Esophagus mucosa (tissue), 1 donor: ENCODE measurements at regions not wholly inside any gene's neighbourhood (a gene's known extent, or its start where the extent isn't known, plus 50 kb on each side); places are given as distances from the start of the nearest gene placed in this dataset.
"Not testable (repeated sequence)": the region's sequence is repeated elsewhere in the genome, so short reads cannot be mapped to it uniquely, and the experiment has no call there.

Source experiments
- ATAC-seq: fragments of 200-7000 bp; cut with Tn5 transposase; one replicate; pipeline ENCODE4 v1.9.1; 2020
- donor health status: DM: yes; HTN: yes; CAD: no.

DNA sequence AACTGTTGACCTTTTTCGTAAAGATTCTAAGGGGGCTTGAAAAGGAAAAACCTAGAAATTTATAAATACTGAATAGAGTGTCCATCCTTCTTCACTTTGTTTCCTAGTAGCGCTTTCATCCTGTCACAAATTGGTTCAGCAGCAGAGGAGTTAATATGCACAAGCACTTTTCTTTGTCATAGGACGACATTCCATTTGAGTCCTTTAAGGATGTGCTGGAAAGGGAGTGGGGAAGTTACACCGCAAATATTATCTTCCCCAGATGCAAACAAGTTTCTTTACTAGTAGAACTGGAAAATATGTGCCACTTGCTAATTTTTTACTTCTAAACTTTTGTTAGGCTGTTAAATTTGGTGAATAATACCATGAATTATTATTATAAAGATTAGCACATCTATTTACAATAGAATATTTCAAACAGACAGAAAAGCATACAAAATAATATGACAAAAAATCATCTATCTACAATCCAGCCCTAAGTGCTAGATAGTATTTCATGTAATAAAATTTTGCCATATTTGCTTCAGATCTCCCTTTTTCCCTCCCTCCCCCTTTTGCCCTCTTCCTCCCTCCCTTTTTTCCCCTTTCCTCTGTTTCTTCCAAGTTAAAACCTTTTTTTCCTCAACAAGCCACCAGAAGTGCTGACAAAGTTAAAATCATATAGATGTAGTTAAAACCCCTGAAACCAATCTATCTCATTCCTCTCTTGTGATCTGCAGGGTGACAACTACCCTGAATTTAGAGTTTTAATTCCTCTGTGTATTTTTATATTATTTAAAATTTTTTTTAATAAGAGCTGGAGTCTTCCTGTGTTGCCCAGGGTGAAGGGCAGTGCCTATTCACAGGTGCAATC lies 50.5 kb upstream of the MAP4K3 start:
- no peak for ATAC-seq

GRCh38 chr2:39488450-39488849 lies 51.4 kb upstream of the MAP4K3 start:
- ATAC-seq = no peak

GRCh38 chr2:39490586-39490985 lies 53.5 kb upstream of the MAP4K3 start:
- ATAC-seq = no peak

GRCh38 chr2:39491653-39492052 lies 54.6 kb upstream of the MAP4K3 start:
- ATAC-seq = no peak

- ATAC-seq = peak; percentile 92
Measured at GRCh38 chr2:39492095-39492590, 55.1 kb upstream of the MAP4K3 start.

DNA sequence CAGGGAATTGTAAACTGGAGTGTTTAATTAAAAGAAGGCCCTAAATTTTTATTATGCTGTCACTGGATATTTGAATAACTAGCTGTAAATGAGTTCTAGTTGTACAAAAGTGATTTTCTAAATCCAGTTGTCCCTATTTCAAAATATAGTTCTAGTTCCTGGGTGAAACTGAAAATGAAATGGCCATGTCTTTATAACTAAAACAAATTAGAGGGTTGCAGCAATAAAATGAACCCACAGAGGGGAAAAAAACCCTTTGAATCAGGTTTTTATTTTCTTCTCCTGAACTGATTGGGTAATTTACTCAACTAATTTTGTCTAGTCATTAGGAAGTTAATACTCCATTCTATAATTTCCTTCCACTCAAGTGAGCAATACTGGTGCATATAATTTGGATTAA lies 55.6 kb upstream of the MAP4K3 start:
- ATAC-seq = no peak

DNA sequence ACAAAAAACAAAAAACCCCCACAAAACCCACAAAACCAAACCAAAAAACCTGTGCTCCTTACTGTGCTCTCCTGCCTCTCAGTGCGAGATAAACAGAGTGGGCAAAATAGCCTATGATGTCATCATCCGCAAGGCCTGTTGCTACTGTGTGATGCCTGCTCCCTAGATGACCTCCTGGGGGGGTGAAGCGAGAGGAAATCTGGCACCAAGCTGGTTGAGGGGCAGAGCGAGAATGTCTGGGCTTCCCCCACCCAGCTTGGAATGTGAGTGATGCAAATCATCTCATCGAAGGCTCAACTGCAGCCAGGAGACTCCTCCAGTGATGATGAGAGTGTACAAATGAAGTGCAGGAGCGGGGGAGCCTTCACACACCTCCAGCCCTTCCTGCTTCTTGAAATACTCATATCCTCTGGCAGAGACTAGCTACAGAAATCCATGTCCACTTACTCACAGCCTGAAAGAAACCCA lies 57.7 kb upstream of the MAP4K3 start:
- ATAC-seq = peak; percentile 27

DNA sequence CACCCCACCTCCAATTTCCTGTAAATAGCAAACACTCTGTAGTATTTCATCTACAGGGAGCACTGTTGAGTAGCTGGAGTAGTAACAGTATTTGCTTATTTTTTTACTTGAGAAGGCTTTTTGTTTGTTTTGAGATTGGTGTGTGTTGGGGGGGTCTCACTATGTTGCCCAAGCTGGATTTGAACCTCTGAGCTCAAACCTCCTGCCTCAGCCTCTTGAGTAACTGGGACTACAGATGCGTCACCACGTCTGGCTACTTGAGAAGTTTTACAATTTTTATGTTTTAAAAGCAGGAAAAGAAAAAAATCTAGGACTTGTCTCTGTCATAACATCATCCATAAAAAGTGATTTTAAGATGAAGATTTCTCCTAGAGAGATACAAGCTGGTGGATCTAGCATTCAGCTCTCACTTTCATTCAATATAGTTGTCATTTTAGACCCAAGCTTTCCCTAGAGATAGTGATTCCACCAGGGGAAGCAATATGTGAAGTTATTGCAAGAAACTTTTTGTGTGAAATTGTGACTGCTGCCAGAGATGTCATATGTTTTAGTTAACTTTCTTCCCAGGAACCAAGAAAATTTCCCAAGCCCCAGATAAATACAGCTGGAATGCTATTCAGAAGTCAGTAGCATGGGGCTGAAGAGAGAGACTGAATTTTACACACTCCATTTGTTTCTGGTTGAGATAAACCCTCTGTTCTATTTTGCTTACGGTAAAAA lies 60.2 kb upstream of the MAP4K3 start:
- no peak for ATAC-seq

DNA sequence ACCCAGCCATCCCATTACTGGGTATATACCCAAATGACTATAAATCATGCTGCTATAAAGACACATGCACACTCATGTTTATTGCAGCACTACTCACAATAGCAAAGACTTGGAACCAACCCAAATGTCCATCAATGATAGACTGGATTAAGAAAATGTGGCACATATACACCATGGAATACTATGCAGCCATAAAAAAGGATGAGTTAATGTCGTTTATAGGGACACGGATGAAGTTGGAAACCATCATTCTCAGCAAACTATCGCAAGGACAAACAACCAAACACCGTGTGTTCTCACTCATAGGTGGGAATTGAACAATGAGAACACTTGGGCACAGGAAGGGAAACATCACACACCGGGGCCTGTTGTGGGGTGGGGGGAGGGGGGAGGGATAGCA lies 61.1 kb upstream of the MAP4K3 start:
- not testable (repeated sequence) for ATAC-seq

DNA sequence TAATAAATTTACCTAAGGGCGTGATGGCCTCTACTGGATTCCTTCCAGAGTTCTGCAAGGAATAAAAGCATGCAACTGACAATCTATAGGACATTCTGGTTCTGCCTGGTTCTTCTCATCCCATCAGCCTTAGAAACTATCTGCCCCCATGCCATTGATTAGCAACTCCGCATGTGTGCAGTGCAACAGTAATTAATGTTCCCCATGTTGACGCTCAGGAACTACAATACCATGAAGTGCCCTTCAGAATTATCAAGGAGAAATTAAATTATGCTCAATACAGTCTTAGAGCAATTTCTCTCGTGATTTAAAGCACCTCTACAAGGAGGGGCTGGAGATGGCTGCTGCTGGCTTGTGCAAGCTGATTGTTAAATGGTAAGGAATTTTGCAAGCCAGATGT lies 61.7 kb upstream of the MAP4K3 start:
- ATAC-seq = no peak

DNA sequence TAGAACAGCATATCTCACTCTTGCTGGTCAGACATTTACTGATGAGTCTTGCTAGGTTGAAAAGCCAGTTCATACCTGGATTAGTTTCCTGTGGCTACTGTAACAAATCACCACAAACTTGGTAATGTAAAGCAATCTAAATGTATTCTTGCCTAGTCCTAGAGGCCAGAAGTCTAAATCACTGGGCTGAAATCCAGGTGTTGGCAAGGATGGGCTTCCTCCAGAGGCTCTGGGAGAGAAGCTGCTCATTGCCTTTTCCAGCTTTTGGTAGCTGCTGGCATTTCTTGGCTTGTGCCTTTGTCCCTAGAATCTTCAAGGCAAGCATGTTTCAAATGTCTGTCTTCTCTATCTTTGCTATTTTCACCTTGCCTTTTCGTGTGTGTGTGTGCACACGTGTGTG lies 62.3 kb upstream of the MAP4K3 start:
- no peak for ATAC-seq

GRCh38 chr2:39501412-39501811 lies 64.3 kb upstream of the MAP4K3 start:
- no peak for ATAC-seq

DNA sequence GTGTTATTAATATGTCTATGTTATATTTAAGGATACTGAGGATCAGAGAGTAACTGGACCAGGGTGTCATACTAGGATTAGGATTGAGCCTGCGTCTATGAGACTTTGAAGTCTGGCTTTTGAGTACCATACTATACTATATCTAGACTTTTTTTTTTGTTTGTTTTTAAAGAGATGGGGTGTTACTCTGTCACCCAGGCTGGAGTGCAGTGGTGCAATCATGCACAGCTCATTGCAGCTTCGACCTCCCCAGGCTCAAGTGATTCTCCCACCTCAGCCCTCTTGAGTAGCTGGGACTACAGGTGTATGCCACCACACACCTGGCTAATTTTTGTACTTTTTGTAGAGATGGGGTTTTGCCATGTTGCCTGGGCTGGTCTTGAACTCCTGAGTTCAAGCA lies 66.2 kb upstream of the MAP4K3 start:
- no peak for ATAC-seq

GRCh38 chr2:39504790-39505335 lies 67.8 kb upstream of the MAP4K3 start:
- no peak for ATAC-seq

DNA sequence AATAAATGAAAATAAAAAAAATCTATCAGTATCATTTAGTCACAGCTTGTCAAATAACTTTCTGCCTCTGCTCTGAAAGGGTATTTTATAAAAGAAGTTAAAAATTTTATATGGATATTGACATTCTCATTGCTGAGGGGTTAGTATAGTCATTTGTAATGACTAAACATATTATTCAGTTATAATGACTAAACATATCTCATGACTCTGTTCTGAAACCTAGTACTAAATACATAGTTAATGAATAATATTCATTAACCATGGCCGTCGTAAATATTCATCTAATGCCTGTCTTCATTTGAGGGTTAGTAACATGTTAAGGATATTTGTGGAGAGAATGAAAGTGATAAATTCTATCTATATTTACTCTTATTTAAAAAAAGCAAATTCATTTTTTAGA lies 69.1 kb upstream of the MAP4K3 start:
- no peak for ATAC-seq

- ATAC-seq = no peak
Measured at GRCh38 chr2:39508198-39508597, 71.1 kb upstream of the MAP4K3 start.

DNA sequence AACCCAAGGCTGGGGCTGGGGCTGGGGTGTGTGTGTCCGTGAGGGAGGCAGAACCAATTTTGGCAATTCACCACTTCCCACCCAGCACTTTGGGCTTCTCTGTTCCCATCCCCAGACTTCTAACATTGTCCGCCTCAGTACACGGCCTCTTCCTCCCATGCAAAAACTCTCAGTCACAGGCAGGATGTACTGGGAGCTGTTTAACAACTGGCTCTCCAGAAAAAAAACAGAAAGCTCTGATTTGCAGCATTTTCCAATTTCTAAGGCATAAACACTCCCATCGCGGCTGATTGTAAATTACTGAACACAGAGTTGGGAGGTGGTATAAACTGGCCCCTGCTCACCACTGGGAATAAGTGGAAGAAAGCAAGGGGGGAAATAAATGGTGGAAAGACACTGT lies 73.1 kb upstream of the MAP4K3 start:
- ATAC-seq = no peak

DNA sequence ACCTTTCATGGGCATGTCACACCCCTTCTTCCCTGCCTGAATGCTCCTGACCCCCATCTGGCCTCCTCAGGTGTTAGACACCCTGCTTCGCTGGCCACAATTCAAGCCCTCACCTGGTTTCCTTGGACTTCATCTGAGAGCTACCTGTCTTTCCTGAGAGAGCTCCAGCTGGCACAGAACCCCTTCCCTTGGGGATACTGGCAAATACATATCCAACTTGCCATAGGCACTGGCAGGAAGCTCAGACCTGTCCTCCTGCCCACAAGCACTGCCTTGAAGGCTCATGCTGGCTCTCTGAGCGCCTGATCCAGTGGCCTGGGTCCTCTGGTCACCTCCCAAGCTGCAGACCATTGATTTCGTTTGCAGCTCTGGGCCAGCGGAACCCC lies 74.1 kb upstream of the MAP4K3 start:
- no peak for ATAC-seq

- no peak for ATAC-seq
Measured at GRCh38 chr2:39511605-39512433, 74.7 kb upstream of the MAP4K3 start.

DNA sequence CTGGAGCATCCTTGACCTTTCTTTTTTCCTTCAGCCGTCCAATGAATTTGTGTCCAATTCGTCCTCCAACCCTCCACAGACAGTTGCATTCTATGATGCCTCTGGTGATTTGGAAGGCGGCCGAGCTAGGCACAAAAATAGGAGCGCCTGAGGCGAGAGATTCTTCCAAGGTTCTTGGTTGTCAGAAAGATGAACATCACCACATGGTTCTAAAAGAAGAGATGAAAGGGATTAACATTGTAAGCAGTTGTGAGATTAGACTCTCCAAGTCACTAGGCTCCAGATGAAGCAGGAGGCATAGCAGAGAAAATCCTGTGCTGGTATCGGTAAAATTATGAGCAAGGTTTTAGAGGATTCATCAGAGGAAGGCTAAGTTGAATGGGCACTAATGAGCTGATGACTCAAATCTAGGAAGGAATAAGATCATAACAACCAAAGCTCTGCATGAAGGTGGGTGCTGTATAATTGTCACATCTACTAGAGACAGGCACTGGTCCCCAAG lies 75.4 kb upstream of the MAP4K3 start:
- no peak for ATAC-seq

- ATAC-seq = no peak
Measured at GRCh38 chr2:39512941-39513340, 75.9 kb upstream of the MAP4K3 start.

DNA sequence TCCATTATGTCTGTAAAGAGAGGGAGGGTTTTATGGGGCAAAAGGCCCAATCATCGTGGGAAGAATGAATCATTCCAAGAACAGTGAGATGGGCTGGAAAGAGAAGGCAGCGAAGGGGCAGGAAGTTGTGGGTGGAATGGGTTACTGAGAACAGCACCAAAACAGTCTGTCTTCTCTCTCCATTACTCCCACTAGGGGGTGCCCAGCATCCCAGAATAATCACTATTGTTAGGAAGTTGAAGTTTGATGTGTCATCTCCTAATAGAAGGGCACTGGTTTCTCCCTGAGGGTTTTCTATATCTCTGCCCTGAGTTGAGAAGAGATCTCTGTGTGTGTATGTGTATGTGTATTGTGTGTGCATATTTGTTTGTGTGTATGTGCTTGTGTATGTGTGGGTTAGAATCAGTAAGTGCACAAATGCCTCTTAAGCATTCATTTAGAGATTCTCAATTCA lies 76.6 kb upstream of the MAP4K3 start:
- ATAC-seq = peak; percentile 77
